Activated naive CD4-positive, alpha-beta T cell (primary cell): ENCODE measurements at regions not wholly inside any gene's neighbourhood (a gene's known extent, or its start where the extent isn't known, plus 50 kb on each side); places are given as distances from the start of the nearest gene placed in this dataset.
"Not testable (repeated sequence)": the region's sequence is repeated elsewhere in the genome, so short reads cannot be mapped to it uniquely, and the experiment has no call there.

ENCODE experiments used
- DNase-seq, 4 experiments: peaks; one replicate each; lab custom pipeline; 2025; lab: John Stamatoyannopoulos, UW

GRCh38 chr2:134021830-134022524 is 231.9 kb upstream of the MGAT5 start:
- no peak for DNase-seq

GRCh38 chr2:134023854-134024253 is 230.0 kb upstream of the MGAT5 start:
- DNase-seq, result no peak

- no peak for DNase-seq
Observed at GRCh38 chr2:134027980-134028379, 225.9 kb upstream of the MGAT5 start.

- DNase-seq, result no peak
Observed at GRCh38 chr2:134029418-134029817, 224.5 kb upstream of the MGAT5 start.

- DNase-seq, result no peak
Observed at GRCh38 chr2:134031539-134031938, 222.3 kb upstream of the MGAT5 start.

- DNase-seq, result no peak
Observed at GRCh38 chr2:134035605-134036370, 218.1 kb upstream of the MGAT5 start.

GRCh38 chr2:134039912-134040581 is 213.8 kb upstream of the MGAT5 start:
- DNase-seq, result no peak

- DNase-seq, result not testable (repeated sequence)
Observed at GRCh38 chr2:134040626-134041172, 213.2 kb upstream of the MGAT5 start.

- DNase-seq, result no peak
Observed at GRCh38 chr2:134041877-134042276, 212.0 kb upstream of the MGAT5 start.

GRCh38 chr2:134043028-134043427 is 210.8 kb upstream of the MGAT5 start:
- not testable (repeated sequence) for DNase-seq

- no peak for DNase-seq
Observed at GRCh38 chr2:134052173-134052572, 201.7 kb upstream of the MGAT5 start.

- DNase-seq, result no peak
Observed at GRCh38 chr2:134056173-134056572, 197.7 kb upstream of the MGAT5 start.

GRCh38 chr2:134061066-134061465 is 192.8 kb upstream of the MGAT5 start:
- DNase-seq, result not testable (repeated sequence)

GRCh38 chr2:134062235-134062634 is 191.6 kb upstream of the MGAT5 start:
- not testable (repeated sequence) for DNase-seq

GRCh38 chr2:134063916-134064315 is 190.0 kb upstream of the MGAT5 start:
- DNase-seq, result not testable (repeated sequence)

- DNase-seq, result no peak
Observed at GRCh38 chr2:134070281-134070741, 183.6 kb upstream of the MGAT5 start.

GRCh38 chr2:134072341-134072740 is 181.5 kb upstream of the MGAT5 start:
- no peak for DNase-seq

GRCh38 chr2:134073023-134073422 is 180.8 kb upstream of the MGAT5 start:
- no peak for DNase-seq

- DNase-seq, result no peak
Observed at GRCh38 chr2:134074619-134075018, 179.3 kb upstream of the MGAT5 start.

GRCh38 chr2:134075204-134075603 is 178.7 kb upstream of the MGAT5 start:
- no peak for DNase-seq

- no peak for DNase-seq
Observed at GRCh38 chr2:134078354-134078753, 175.5 kb upstream of the MGAT5 start.

- no peak for DNase-seq
Observed at GRCh38 chr2:134079373-134079772, 174.5 kb upstream of the MGAT5 start.
